OCI-LY3 (cell line): ENCODE measurements at regions not wholly inside any gene's neighbourhood (a gene's known extent, or its start where the extent isn't known, plus 50 kb on each side); places are given as distances from the start of the nearest gene placed in this dataset.

Experiments used
- H2AFZ ChIP-seq: fragments of 200-600, 300-600 bp; shearing (Covaris generic); 2 replicates; pipeline ENCODE4 v1.6.0; 2014; ENCODE audit warnings: antibody characterized with exemption, low read depth, low read length
- H3K27ac ChIP-seq: fragments of 200-600, 300-600 bp; sonication (generic); 2 replicates; pipeline ENCODE4 v1.5.1; 2014; ENCODE audit warnings: mild to moderate bottlenecking, low read length, moderate library complexity, mixed read lengths
- H3K27me3 ChIP-seq: fragments of 200-600, 300-600 bp; sonication (generic); 2 replicates; pipeline ENCODE4 v1.6.1; 2014; ENCODE audit warnings: low read depth, low read length, mixed read lengths
- H3K36me3 ChIP-seq: fragments of 200-600, 300-600 bp; sonication (generic); replicated peaks from 2 replicates; pipeline ENCODE3; 2014; ENCODE audit warnings: low read depth, low read length, mixed read lengths
- H3K4me1 ChIP-seq: fragments of 300-600, 200-600 bp; sonication (generic); 2 replicates; pipeline ENCODE4 v1.6.1; 2014; ENCODE audit warnings: low read length, mixed read lengths
- H3K4me2 ChIP-seq: fragments of 200-600, 300-600 bp; sonication (generic); 2 replicates; pipeline ENCODE4 v1.6.1; 2014; ENCODE audit warnings: low read length, mixed read lengths
- H3K4me3 ChIP-seq: fragments of 300-600, 200-600 bp; sonication (generic); 2 replicates; pipeline ENCODE4 v1.5.1; 2014; ENCODE audit warnings: antibody characterized with exemption, mild to moderate bottlenecking, low read length, moderate library complexity
- H3K79me2 ChIP-seq: fragments of 300-600, 200-600 bp; shearing (Covaris generic); 2 replicates; pipeline ENCODE4 v1.6.1; 2014; ENCODE audit warnings: mild to moderate bottlenecking, low read length, mixed read lengths
- H3K9ac ChIP-seq: fragments of 300-600, 200-600 bp; shearing (Covaris generic); 2 replicates; pipeline ENCODE4 v1.6.0; 2014; ENCODE audit warnings: mild to moderate bottlenecking, low read length, moderate library complexity
- H3K9me3 ChIP-seq: fragments of 200-600, 300-600 bp; shearing (Covaris generic); 2 replicates; pipeline ENCODE4 v1.6.1; 2014; ENCODE audit warnings: low read length, mixed read lengths; ENCODE audit not compliant: insufficient read depth
- H4K20me1 ChIP-seq: fragments of 200-600, 300-600 bp; sonication (generic); 2 replicates; pipeline ENCODE4 v1.6.1; 2016; ENCODE audit warnings: low read length, mixed read lengths; ENCODE audit not compliant: insufficient read depth
- CTCF ChIP-seq: fragments of 200-600, 300-600 bp; sonication (generic); IDR thresholded peaks from 2 replicates; pipeline ENCODE4 v1.5.1; 2014; ENCODE audit warnings: antibody characterized with exemption, low read length, low read depth
- EZH2phosphoT487 ChIP-seq: fragments of 200-600 bp; shearing (Covaris generic); IDR thresholded peaks from 2 replicates; pipeline ENCODE4 v1.6.1; 2018; ENCODE audit warnings: antibody characterized with exemption, mixed run types, low read depth

- H3K4me2 ChIP-seq: no peak overlapping the region
- no peak overlapping the region for H2AFZ ChIP-seq
- H3K36me3 ChIP-seq: no peaks in the 10 kb centered on the region
Measured at GRCh38 chr1:219784660-219785381, 143.5 kb downstream of the SLC30A10 start.

GRCh38 chr1:219783605-219784235 is 144.6 kb downstream of the SLC30A10 start:
- no peaks in the 10 kb centered on the region for H3K79me2 ChIP-seq
- no peaks in the 10 kb centered on the region for H4K20me1 ChIP-seq
- H3K4me2 ChIP-seq: peak overlapping the region; percentile 28
- no peak overlapping the region for H3K9ac ChIP-seq
- H3K9me3 ChIP-seq: peaks cover 2% of the 10 kb centered on the region; the same call in 1 of the 2 replicates
- H3K4me3 ChIP-seq: no peak overlapping the region
- peaks cover 20% of the 10 kb centered on the region for H3K4me1 ChIP-seq
- no peaks in the 10 kb centered on the region for H3K36me3 ChIP-seq
- TF ChIP-seq EZH2phosphoT487 (no peak), CTCF (no peak)
- H2AFZ ChIP-seq: no peak overlapping the region
- H3K27ac ChIP-seq: 0 out of 2 replicates have a peak overlapping the region, but pooled peaks have one; percentile 9
- H3K27me3 ChIP-seq: peaks cover 22% of the 10 kb centered on the region

More at GRCh38 chr1:219784660-219785381, 143.5 kb downstream of the SLC30A10 start:
- Histone ChIP-seq H3K9me3 (peaks cover 5% of the 10 kb centered on the region; the same call in 1 of the 2 replicates), H3K27ac (no peak overlapping the region), H3K4me1 (peaks cover 20% of the 10 kb centered on the region), H4K20me1 (no peaks in the 10 kb centered on the region), H3K27me3 (peaks cover 14% of the 10 kb centered on the region), H3K9ac (no peak overlapping the region), H3K4me3 (no peak overlapping the region), H3K79me2 (no peaks in the 10 kb centered on the region)
- TF ChIP-seq EZH2phosphoT487 (no peak), CTCF (no peak)

- Histone ChIP-seq H3K9me3 (no peaks in the 10 kb centered on the region), H2AFZ (no peak overlapping the region), H3K4me3 (no peak overlapping the region), H3K9ac (no peak overlapping the region), H3K36me3 (no peaks in the 10 kb centered on the region), H3K27ac (no peak overlapping the region), H3K4me2 (no peak overlapping the region), H3K79me2 (no peaks in the 10 kb centered on the region), H3K4me1 (peaks cover 20% of the 10 kb centered on the region), H3K27me3 (peaks cover 26% of the 10 kb centered on the region), H4K20me1 (no peaks in the 10 kb centered on the region)
- TF ChIP-seq EZH2phosphoT487 (no peak), CTCF (no peak)
Measured at GRCh38 chr1:219782929-219783328, 145.4 kb downstream of the SLC30A10 start.

- H3K9ac ChIP-seq: no peak overlapping the region
- H2AFZ ChIP-seq: no peak overlapping the region
- H3K27me3 ChIP-seq: peaks cover 26% of the 10 kb centered on the region
- no peak for TF ChIP-seq CTCF
- TF ChIP-seq EZH2phosphoT487: no peak
- H3K27ac ChIP-seq: no peak overlapping the region
- no peaks in the 10 kb centered on the region for H3K79me2 ChIP-seq
- H3K4me2 ChIP-seq: no peak overlapping the region
- no peak overlapping the region for H3K4me3 ChIP-seq
- H3K9me3 ChIP-seq: no peaks in the 10 kb centered on the region
- no peaks in the 10 kb centered on the region for H3K36me3 ChIP-seq
- peaks cover 20% of the 10 kb centered on the region for H3K4me1 ChIP-seq
- H4K20me1 ChIP-seq: no peaks in the 10 kb centered on the region
Measured at GRCh38 chr1:219782311-219782710, 146.0 kb downstream of the SLC30A10 start.
